ENCODE measurements at regions not wholly inside any gene's neighbourhood (a gene's known extent, or its start where the extent isn't known, plus 50 kb on each side); places are given as distances from the start of the nearest gene placed in this dataset.

DNA sequence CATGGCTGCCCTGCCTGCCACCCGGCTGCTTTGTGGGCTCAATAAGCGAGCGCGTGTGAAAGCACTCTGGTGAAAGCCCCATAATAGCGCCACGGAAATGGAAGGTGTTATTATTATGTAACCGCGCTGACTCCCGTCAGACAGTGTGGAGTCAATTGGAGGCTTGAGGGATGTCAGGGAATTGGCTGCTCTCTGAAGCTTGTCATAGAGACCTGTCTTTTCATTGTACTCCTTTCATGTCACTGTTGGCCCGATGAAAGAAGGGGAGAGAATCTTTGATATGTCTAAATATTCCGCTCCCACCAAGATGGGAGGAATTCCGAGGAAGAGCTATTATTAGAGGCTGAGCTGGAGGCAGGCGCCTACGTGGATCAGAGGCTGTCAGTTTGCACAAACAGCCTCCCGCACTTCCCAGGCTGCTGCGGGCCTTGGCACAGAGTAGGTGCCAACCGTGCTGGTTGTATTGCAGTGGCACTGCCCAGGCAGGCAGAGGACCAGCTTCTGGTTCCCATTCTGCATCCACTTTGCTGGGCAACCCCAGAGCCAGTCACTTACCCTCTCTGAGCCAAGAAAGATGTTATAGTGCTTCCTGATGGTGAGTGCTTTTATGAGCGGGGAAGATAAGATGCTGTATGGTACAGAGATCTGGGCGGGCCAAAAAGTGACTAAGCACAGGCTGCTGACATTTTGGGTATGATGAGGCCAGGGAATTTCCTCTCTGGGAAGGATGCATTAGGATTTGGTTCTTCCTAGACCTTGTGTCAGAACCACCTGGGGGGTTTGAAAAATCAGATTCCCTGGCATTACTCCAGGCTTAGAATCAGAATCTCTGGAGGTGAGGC lies 151.4 kb downstream of the RPS24 start:
- no peak overlapping the region for H3K27ac Mint-ChIP-seq (ENCODE audit: unreplicated experiment)
- no peak for TF ChIP-seq CTCF (IDR thresholded peaks at IDR 0.05; ENCODE audit: unreplicated experiment)
- H3K27me3 Mint-ChIP-seq (ENCODE audit: unreplicated experiment) = peaks cover 10% of the 10 kb centered on the region
- no peaks in the 10 kb centered on the region for H3K36me3 Mint-ChIP-seq (ENCODE audit: low read depth, unreplicated experiment)
- peaks cover 8% of the 10 kb centered on the region for H3K4me1 Mint-ChIP-seq (ENCODE audit: unreplicated experiment)
- H3K9me3 Mint-ChIP-seq (ENCODE audit: unreplicated experiment) = no peaks in the 10 kb centered on the region
- no peak overlapping the region for H3K4me3 Mint-ChIP-seq (ENCODE audit: unreplicated experiment)
- no peak for DNase-seq (ENCODE audit: low spot score)

DNA sequence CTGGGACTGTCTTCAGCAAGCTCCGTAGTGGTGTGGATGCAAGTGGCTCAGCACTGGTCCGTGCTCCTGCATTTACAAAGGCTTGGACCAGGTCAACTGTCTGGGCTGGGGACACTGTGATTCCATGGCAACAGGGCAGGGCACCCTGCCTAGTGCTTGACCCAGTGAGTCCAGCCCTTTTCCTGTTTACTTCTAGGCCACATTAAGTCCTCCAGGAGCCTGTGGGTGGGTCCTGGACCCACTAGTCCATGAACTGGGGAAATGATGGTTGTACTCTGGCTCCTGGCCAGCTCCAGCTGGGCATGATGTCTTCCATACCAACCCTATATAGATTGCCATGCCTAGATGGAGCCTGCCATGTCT lies 152.0 kb downstream of the RPS24 start:
- H3K4me1 Mint-ChIP-seq (ENCODE audit: unreplicated experiment) = peaks cover 8% of the 10 kb centered on the region
- no peak for TF ChIP-seq CTCF (IDR thresholded peaks at IDR 0.05; ENCODE audit: unreplicated experiment)
- no peaks in the 10 kb centered on the region for H3K36me3 Mint-ChIP-seq (ENCODE audit: low read depth, unreplicated experiment)
- no peak for DNase-seq (ENCODE audit: low spot score)
- H3K9me3 Mint-ChIP-seq (ENCODE audit: unreplicated experiment) = no peaks in the 10 kb centered on the region
- no peak overlapping the region for H3K27ac Mint-ChIP-seq (ENCODE audit: unreplicated experiment)
- peaks cover 10% of the 10 kb centered on the region for H3K27me3 Mint-ChIP-seq (ENCODE audit: unreplicated experiment)
- H3K4me3 Mint-ChIP-seq (ENCODE audit: unreplicated experiment) = no peak overlapping the region

GRCh38 chr10:78186572-78186971 lies 152.9 kb downstream of the RPS24 start:
- Mint-ChIP-seq H3K27ac (ENCODE audit: unreplicated experiment) (peak overlapping the region; percentile 76), H3K27me3 (ENCODE audit: unreplicated experiment) (peaks cover 5% of the 10 kb centered on the region), H3K9me3 (ENCODE audit: unreplicated experiment) (no peaks in the 10 kb centered on the region), H3K4me1 (ENCODE audit: unreplicated experiment) (peaks cover 8% of the 10 kb centered on the region), H3K36me3 (ENCODE audit: low read depth, unreplicated experiment) (no peaks in the 10 kb centered on the region), H3K4me3 (ENCODE audit: unreplicated experiment) (no peak overlapping the region)
- no peak for TF ChIP-seq CTCF (IDR thresholded peaks at IDR 0.05; ENCODE audit: unreplicated experiment)
- DNase-seq (ENCODE audit: low spot score) = no peak

- Mint-ChIP-seq H3K27me3 (ENCODE audit: unreplicated experiment) (peaks cover 1% of the 10 kb centered on the region), H3K36me3 (ENCODE audit: low read depth, unreplicated experiment) (no peaks in the 10 kb centered on the region), H3K9me3 (ENCODE audit: unreplicated experiment) (no peaks in the 10 kb centered on the region), H3K4me1 (ENCODE audit: unreplicated experiment) (peaks cover 12% of the 10 kb centered on the region), H3K27ac (ENCODE audit: unreplicated experiment) (no peak overlapping the region), H3K4me3 (ENCODE audit: unreplicated experiment) (no peak overlapping the region)
- DNase-seq (ENCODE audit: low spot score) = no peak
- no peak for TF ChIP-seq CTCF (IDR thresholded peaks at IDR 0.05; ENCODE audit: unreplicated experiment)
These were observed 153.7 kb downstream of the RPS24 start for GRCh38 chr10:78187371-78187770.

DNA sequence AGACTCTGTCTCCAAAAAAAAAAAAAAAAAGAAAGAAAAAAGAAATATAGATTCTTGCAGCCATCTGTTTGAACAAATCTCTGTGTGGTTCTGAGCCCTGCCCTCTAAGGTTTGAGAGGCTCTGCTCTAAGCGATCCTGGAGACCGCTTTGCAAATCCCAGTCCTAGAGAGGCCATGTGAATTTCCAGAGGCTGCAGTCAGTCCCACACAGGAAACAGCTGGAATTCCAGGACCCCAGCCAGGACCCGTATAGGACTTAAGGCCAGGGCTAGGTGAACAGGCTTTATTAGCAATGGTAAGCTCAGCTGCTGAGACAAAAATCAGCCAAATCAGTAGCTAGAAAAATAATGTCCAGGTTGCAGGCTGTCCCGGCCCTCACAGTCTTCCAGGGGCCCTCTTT lies 154.8 kb downstream of the RPS24 start:
- H3K4me3 Mint-ChIP-seq (ENCODE audit: unreplicated experiment) = no peak overlapping the region
- H3K27me3 Mint-ChIP-seq (ENCODE audit: unreplicated experiment) = peaks cover 2% of the 10 kb centered on the region
- no peak overlapping the region for H3K27ac Mint-ChIP-seq (ENCODE audit: unreplicated experiment)
- no peak for DNase-seq (ENCODE audit: low spot score)
- H3K9me3 Mint-ChIP-seq (ENCODE audit: unreplicated experiment) = no peaks in the 10 kb centered on the region
- no peak for TF ChIP-seq CTCF (IDR thresholded peaks at IDR 0.05; ENCODE audit: unreplicated experiment)
- peaks cover 6% of the 10 kb centered on the region for H3K4me1 Mint-ChIP-seq (ENCODE audit: unreplicated experiment)
- no peaks in the 10 kb centered on the region for H3K36me3 Mint-ChIP-seq (ENCODE audit: low read depth, unreplicated experiment)
